ENCODE measurements at regions not wholly inside any gene's neighbourhood (a gene's known extent, or its start where the extent isn't known, plus 50 kb on each side); places are given as distances from the start of the nearest gene placed in this dataset.

DNA sequence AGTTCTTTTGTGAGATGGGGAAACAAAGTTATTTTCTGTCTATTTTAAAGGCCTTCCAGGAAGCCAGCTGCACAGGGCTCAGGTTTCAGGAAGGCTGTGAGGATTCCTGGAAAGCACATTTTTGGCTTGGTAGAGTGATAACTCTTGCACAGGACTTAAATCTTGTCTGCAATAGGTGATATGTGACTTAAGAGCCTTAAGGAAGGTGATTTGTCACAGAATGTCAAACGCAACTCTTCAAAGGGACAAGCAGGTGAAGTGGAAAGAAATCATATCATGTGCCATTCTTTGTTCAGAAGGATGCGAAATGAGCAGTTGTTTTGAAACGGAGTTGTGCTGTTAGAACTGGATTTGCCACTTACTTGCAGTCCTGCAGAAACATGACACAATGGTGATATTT, 459.3 kb downstream of the MAT2B start:
- in situ Hi-C loops (cut with MboI; ENCODE audit: low pct_unique_long_range_greater_than_20kb, low sequenced_read_pairs) = no loop called here
- peak; percentile 71 for DNase-seq

DNA sequence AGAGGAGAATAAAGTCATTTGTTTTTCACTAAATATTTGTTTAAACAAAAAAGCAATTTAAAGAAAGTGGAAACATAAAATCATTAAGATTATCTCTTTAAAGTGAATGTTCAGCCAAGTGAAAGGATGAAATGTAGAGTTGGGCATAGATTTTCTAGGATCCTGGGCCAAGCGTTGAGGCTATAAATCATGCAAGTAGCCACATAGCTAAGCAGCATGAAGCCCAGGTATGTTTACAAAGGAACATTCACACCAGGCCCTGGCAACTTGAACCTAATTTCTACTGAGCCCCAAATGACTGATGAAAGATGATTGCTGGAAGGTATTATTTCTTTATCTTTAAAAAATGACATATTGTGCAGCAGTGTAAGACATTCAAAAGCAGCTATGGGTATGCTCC, 461.8 kb downstream of the MAT2B start:
- DNase-seq = no peak
- in situ Hi-C loops (cut with MboI; ENCODE audit: low pct_unique_long_range_greater_than_20kb, low sequenced_read_pairs) = no loop called here

DNA sequence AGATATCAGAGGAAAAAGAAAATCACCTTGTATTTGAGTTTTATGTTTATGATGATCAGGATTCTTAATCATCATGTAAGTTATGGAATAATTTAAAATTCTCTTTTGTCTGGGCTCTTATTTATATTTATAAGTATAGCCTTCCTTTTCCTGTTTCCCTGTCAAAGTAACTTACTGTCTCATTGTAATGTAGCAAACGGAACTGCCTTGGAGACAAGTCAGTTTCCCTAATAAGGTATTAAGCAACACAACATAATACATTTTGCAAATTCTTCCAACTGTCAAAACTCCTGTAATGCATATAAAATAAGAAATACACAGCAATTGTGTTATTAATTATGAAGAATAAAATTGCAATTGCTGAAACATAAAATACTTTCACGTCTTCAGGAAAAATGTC, 463.2 kb downstream of the MAT2B start:
- in situ Hi-C loops (cut with MboI; ENCODE audit: low pct_unique_long_range_greater_than_20kb, low sequenced_read_pairs) = no loop called here
- DNase-seq = no peak

DNA sequence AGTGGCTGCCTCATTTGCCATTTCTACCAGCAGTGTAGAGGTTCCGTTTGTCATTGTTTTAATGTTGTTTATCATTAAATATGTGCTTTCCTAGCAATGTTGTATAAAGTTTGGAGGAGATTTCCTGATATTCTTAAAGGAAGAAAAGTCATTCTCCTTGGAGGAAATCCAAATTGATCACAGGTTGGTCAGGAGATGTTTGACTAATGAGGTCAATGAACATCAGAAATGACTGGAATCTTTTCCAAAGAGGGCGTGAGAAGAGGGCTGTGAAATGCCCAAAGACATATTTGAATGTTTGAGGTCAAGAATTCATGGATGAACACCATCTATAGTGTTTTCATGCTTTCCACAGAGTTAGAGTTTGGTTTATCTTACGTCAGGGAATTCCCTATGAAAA, 471.3 kb downstream of the MAT2B start:
- DNase-seq = no peak
- in situ Hi-C loops (cut with MboI; ENCODE audit: low pct_unique_long_range_greater_than_20kb, low sequenced_read_pairs) = no loop called here

DNA sequence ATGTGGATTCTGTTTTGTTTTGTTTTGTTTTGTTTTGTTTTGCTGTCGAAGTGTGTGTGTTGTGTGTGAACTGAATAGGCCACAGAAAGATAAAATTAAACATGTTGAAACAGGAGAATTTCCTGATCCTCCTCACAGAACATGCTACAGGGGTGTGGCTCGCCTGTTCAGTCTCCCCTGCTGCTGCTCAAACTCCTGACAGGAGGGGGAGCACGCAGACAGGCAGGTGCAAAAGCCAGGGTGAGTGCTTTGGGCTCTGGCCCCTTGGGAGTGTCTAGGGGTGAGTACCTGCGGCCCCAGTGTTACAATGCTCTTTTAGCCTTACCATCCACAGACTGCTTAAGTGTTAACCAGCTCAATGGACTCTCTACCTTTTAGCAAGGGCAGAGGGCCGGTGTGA, 473.5 kb downstream of the MAT2B start:
- in situ Hi-C loops (cut with MboI; ENCODE audit: low pct_unique_long_range_greater_than_20kb, low sequenced_read_pairs) = no loop called here
- DNase-seq = peak; percentile 17

DNA sequence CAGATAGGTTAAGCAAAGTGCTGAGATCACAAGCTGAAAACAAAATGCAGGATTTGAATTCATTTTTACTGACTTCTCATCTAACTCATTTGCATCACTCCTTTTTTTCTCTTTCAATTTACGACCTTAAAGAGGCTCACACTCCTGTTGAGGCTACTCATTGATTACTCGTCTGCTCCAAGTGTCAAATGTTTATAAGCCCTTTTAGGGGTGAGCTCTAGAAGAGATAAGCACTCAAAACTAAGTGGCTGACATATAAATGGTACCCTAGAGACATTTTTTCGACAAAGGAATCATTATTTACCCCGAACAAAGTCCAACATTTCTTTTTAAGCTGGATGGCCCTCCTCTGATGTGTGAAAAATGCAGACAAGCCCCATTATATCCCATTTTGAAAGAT, 483.1 kb downstream of the MAT2B start:
- no peak for DNase-seq

DNA sequence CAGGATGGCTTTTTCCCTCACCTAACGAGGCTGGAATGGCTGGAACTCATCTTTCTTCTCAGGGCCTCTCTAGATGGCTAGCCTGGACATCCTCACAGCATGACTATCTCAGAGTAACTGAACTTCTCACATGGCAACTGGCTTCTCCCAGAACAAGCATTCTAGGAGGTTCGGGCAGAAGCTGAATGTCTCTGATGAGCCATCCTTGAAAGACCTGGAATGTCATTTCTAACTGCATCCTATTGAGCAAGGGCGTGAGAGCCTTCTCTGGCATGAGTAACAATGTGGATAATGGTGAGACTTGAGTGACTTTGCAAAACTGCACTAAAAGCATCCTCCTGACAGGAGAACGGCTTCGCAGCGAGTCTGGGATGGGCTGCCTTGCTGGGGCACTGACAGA, 487.7 kb downstream of the MAT2B start:
- no peak for DNase-seq
- in situ Hi-C loops (cut with MboI; ENCODE audit: low pct_unique_long_range_greater_than_20kb, low sequenced_read_pairs) = no loop called here

More for the DNA sequence above, 483.1 kb downstream of the MAT2B start:
- in situ Hi-C loops (cut with MboI; ENCODE audit: low pct_unique_long_range_greater_than_20kb, low sequenced_read_pairs) = no loop called here

DNA sequence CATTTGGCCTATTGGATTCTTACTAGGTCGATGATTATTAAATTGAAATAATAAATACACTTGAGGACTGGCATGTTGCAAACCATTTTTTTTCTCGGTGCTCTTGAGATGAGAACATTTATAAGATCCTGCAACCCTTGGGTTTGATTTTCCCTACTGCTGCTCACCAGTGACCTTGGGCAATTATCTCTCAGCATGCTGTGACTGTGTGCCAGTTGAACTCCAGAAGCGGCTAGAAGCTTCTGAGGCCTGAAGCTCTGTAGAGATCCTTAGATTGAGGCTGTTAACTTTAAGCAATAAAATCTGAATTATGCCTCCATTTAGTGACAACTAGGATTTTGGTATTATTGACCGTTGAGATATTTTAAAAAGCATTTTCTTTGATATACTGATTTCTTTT, 489.8 kb downstream of the MAT2B start:
- DNase-seq = no peak
- in situ Hi-C loops (cut with MboI; ENCODE audit: low pct_unique_long_range_greater_than_20kb, low sequenced_read_pairs) = no loop called here

DNA sequence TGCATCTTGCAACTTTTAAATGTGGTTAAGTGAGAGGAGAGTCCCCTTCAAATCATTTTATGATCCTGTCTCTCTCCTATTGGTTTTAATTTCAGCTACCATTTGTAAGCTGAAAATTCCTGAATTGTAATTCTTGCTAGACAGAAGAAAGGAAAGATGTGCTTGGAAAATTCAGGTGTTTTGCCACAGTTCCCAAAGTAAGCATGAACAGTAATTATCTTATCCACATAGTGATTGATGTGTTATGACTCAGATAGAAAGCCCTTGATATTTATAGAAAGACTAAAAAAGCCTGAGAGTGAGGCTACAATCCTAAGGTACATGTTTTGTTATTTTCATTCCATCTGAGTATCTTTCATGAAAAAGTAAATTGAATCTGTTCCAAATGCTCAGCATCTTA, 492.5 kb downstream of the MAT2B start:
- no peak for DNase-seq
- in situ Hi-C loops (cut with MboI; ENCODE audit: low pct_unique_long_range_greater_than_20kb, low sequenced_read_pairs) = no loop called here

DNA sequence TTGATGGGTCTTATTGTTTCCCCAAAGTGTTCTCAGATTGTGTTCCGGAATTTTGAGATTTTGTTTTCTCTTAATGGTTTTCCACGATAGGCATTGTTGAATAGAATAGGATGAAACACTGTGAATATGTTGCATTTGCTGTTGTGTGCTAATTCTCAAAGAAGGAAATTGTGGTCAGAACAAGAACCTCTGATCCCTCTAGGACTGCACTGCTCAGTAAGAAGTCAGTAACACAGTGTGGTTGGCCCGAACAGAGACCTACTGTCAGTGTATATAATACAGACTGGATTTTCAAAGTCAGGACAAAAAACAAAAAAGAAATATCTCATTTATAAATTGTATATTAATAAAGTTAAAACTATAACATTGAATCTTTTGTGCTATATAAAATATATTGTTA, 494.8 kb downstream of the MAT2B start:
- in situ Hi-C loops (cut with MboI; ENCODE audit: low pct_unique_long_range_greater_than_20kb, low sequenced_read_pairs) = no loop called here
- DNase-seq = peak; percentile 27

DNA sequence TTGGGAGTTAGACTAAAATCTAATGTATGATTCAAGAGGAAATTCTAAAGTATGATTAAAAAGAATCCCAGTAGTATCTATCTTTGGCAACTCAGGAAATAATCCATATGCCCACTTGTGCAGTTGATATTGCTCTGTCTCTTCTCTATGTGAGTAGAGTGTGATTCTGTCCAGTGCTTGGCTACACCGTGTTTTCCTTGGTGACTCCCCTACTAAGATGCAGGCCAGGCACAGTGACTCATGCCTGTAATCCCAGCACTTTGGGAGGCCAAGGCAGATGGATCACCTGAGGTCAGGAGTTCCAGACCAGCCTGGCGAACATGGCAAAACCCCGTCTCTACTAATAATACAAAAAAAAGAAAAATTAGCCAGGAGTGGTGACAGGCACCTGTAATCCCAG, 495.4 kb downstream of the MAT2B start:
- no peak for DNase-seq
- in situ Hi-C loops (cut with MboI; ENCODE audit: low pct_unique_long_range_greater_than_20kb, low sequenced_read_pairs) = no loop called here

DNA sequence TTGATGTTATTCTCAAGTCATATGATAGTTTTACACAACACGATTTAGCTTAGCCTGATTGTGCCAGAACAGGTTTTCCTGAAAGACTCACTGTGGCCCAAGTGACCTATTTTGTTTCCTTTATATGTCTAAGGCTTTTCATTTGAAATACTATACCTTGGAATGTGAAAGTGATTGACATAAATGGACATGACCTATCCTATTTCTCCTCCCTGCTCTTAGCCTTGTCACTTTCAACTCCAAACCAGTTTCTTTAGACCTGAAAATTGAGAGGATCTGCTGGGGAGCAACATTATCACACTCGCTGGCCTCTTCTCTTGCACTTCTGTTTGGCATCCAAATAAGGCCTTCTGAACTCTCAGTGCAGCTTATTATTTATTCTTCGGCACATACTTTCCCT, 496.8 kb downstream of the MAT2B start:
- DNase-seq = no peak
- in situ Hi-C loops (cut with MboI; ENCODE audit: low pct_unique_long_range_greater_than_20kb, low sequenced_read_pairs) = no loop called here

DNA sequence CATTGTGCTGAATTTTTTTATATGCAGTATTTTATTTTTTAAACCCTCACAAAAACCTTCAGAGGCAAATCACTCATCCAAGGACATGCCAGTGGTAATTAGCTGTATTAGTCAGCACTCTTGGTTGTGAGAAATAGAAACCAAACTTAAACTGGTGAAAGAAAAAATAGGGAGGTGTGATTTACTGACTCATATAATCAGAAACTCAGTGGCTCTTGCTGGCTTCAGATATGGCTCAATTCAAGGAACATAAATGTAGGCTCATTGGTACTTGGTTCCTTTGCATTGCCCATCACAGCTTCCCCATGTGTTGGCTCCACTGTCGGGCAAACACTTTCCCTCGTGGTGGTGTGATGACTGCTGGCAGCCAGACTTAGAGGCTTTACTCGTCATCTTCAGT, 497.2 kb downstream of the MAT2B start:
- no peak for DNase-seq
- in situ Hi-C loops (cut with MboI; ENCODE audit: low pct_unique_long_range_greater_than_20kb, low sequenced_read_pairs) = no loop called here

DNA sequence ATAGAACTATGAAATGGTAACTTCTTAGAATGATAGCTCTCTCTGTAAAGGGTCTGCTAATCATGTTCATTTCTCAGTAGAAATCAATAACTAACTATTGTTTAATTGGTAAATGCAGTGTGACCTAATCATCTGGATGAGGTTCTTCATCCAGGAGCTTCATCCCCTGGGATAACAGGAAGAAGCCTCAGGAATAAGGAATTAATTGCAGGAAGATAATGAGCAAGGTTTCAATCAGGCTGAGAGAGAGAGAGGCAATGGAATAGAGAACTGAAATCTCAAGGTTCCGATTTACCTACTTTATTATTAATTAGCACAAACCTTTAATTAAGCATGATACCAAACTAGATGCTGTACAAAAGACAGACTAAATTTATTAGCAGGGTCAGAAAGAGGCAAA, 499.7 kb downstream of the MAT2B start:
- in situ Hi-C loops (cut with MboI; ENCODE audit: low pct_unique_long_range_greater_than_20kb, low sequenced_read_pairs) = no loop called here
- no peak for DNase-seq

DNA sequence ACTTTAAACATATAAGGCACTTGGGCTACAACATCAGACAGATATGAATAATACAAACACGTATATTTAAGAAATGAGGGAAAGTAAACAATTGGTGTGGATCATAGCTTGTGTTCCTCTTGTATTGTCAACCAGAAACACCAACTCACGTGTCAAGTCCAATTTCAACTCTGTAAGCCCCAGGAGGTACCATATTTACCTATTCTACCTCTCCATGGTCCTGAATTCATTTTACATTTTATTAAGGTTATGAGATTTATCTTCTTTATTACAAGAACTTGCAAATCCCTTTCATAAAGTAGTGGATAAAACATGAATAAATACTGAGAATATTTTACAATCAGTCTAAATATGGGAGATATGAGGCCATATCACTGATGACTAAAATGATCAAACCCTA, 501.6 kb downstream of the MAT2B start:
- no peak for DNase-seq
- in situ Hi-C loops (cut with MboI; ENCODE audit: low pct_unique_long_range_greater_than_20kb, low sequenced_read_pairs) = no loop called here

DNA sequence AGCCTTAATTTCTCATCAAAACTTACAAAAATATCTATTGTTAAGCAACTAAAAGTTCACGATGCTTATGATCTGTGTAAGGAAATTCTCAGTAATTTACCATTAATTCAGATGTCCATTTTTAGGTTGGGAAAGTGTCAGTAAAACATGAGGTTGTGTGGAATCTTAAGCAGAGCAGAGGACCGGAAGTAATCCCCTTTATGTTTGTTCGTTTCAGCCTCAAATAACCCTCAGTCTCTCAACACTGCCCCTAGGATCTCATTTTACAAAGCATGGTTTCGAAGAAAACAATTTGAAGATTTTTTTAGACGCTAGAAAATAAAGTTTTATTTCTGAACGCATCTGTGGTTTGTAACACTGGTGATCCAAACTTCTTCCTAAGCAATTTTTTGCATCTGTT, 504.2 kb downstream of the MAT2B start:
- no peak for DNase-seq
- in situ Hi-C loops (cut with MboI; ENCODE audit: low pct_unique_long_range_greater_than_20kb, low sequenced_read_pairs) = no loop called here

DNA sequence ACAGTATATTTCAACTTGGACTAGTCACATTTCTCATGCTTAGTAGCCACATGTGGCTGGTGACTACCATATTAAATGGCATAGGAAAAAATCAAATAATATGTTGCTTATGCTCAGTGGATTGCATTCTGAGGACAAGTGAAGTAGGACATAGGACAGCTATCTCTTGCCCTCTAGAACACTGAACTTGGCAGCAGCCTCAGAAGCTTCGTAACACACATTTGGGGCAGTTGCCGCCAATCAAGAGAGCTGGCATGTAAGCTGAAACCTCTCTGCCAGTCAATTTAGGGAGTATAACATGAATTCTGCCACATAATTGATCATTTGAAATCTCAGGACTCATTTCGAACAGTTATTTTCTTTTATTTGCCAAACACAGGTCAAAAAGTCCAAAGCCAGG, 505.5 kb downstream of the MAT2B start:
- in situ Hi-C loops (cut with MboI; ENCODE audit: low pct_unique_long_range_greater_than_20kb, low sequenced_read_pairs) = no loop called here
- DNase-seq = no peak

DNA sequence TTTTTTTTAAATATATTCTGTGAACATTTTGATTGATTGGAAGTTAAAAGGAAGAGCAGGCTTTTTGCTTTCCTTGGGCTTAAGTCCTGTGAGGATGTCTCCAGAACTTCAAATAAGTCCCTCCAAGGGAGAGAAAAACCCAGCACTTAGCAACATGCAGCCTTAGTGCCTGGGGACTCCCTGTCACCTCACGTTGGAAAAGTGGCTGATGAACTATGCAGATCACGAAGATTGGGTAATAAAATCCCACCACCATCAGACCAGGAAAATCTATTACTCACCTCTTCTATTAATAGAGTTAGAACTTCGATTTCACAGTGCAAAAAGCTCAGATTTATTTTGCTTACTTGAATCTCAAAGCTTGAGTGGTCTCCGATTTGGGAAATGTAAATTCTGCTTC, 507.0 kb downstream of the MAT2B start:
- in situ Hi-C loops (cut with MboI; ENCODE audit: low pct_unique_long_range_greater_than_20kb, low sequenced_read_pairs) = no loop called here
- DNase-seq = no peak

DNA sequence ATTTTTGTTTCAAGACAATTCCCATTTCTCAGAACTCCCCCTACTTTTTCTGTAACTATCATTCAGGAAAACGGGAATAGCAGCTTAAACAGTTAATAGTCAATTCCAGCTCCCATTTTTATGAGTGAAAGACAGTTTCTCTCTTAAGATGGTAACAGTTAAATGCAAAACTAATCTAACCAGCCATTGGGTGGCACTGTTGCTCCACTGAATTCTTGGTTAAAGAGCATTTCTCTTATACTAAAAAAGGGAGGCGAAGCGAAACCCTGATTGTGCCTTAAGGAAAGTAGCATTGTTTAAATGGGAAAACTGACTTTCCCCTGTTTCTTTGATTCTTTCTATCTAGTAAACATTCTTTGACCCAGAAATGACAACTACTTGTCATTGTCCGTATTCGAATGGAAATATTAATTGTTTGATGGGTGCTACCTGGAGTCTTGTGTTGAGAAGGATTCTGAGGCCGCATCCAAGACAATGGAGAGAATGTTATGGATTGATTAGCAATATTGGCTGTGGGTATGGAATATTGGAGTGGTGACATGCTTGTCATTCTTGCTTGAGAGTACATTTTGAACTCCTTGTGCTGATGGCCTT, 507.8 kb downstream of the MAT2B start:
- in situ Hi-C loops (cut with MboI; ENCODE audit: low pct_unique_long_range_greater_than_20kb, low sequenced_read_pairs) = no loop called here
- DNase-seq = peak; percentile 76

DNA sequence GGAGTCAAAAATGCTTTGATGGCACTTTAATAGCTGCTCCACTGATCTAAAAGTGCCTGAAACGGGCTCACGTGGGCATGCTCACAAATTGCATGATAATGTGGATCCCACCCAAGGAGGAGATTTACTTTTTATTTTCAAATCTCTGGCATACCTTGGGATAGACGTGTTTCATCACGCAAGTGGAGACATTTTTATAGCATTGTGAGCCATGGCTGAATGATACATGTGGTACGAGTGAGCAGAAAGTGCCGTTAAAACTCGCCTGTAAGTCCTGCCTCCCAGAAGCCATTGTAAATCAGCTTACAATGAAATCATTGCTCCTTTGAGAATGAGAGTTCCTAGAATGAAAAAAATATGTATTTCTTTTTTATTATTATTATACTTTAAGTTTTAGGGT, 514.7 kb downstream of the MAT2B start:
- no peak for DNase-seq
- in situ Hi-C loops (cut with MboI; ENCODE audit: low pct_unique_long_range_greater_than_20kb, low sequenced_read_pairs) = no loop called here

DNA sequence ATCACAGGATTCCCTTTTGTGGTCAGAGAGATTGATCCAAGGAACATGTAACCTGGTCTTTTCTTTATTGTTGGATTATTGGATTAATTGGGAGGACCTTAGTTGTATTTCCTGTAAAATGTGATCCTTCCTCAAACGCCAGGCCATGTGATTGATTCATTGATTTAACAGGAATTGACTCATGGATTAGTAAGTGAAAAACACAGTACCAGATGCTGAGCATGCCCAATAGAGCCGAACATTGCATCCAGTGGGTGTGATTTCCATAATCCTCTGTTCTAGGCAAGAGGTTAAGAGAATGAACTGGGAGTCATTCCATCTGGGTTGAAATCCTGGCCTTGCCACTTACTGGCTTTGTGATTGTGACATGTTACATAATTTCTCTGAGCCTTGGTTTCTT, 522.3 kb downstream of the MAT2B start:
- no peak for DNase-seq
- in situ Hi-C loops (cut with MboI; ENCODE audit: low pct_unique_long_range_greater_than_20kb, low sequenced_read_pairs) = no loop called here

Data from KBM-7 (cell line).